ENCODE measurements at regions not wholly inside any gene's neighbourhood (a gene's known extent, or its start where the extent isn't known, plus 50 kb on each side); places are given as distances from the start of the nearest gene placed in this dataset.

DNA sequence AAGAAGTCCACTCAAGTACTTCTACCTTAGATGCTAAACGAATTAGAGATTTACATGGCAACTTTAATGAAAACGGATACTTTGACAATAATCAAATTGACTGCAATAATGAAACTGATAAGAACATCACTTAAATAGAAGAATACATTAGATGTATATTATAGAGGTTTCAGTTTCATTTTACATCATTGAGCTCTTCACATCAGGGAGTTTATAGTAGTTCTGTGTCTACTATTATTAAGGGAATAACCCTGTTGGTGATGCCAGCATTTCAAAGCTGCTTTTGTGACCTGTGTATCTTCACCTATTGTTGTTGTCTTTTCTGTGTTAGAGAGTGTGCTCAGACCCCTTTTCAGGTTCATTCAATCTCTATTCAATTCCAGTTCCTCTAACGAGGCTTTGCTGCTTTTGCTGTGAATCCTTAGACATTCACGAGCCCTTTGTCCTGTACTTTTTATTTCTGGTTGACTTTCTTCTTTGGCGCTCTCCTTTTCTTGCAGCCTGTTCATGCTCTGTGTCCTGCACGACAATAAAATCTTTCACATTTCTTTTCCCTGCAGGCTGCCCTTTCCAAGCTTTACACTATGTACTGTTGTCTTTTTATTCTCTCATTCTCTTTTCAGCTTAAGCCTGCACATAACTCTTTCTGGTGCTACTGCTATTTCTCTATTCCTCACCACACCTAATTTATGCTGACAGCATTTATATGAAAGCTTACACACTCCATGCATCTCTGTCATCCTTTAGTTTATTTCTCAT lies 232.1 kb downstream of the CPE start:
- no peak for DNase-seq (ENCODE audit: low spot score)

DNA sequence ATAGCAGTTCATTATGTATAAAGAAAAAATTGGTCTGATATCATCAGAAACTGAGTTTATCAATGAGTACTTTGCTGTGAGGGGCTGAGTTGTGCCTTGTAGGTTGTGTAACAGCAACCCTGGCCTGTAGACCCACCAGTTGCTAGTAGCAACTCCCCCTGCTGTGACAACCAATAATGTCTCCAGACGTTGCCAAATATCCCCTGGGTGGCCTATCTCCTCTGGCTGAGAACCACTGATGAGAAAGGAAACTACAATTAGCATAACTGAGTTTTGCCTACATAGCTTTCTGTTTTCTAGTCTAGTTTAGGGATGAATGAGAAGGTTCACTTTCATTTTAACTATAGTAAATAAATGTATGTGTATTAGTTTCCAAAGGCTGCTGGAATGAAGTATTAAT lies 234.1 kb downstream of the CPE start:
- no peak for DNase-seq (ENCODE audit: low spot score)

DNA sequence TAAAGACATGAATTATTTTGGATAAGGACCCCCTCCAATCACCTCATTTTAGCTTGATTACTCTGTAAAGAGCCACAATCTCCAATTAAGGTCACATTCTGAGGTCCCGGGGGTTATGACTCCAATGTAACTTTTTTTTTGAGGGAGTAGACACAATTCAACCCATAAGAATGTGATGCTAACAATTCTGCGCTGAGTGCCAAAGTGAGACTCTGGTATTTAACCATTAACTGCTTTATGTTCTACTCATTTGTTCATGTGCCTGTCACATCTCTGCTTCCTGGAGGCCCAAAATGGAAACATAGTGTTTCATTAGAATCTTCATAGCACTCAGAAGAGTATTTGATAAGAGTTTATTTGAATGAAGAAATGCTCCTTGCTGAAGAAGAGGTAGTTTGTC lies 234.8 kb downstream of the CPE start:
- DNase-seq (ENCODE audit: low spot score), result no peak

DNA sequence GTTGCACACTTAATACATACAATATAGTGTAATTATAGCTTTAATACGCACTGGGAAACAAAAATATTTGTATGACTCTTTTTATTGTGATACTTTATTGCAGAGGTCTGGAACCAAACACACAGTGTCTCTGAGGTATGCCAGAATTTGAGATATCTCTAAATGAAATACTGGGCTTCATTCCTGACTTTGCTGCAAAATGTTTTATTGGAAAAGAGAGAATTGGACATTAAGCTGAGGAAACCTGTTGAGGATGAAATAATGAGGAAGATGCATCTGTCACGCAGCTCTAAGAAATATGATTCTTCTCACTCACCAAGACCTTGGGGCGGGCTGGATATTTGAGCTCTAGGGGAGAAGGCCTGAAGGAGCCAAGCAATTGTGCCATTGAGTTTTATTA lies 242.1 kb downstream of the CPE start:
- no peak for DNase-seq (ENCODE audit: low spot score)

DNA sequence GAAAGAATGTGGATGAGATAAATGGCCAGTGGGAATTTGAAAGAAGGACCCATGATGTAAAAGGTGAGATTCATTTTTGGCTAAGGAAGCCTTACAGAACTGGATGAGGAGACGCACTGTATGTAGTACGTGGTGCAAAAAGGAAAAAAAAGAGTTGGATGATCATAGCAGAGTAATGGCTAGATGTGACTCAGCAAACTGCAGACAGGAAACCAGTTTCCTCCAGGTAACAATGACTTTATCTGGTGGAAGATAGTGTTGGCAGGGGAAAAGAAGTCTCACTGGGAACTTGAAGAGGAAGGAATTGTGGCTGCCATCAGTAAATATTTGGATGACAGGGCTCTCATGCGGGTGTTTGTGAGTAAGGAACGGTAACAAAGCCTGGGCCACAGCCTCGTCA lies 243.2 kb downstream of the CPE start:
- no peak for DNase-seq (ENCODE audit: low spot score)

DNA sequence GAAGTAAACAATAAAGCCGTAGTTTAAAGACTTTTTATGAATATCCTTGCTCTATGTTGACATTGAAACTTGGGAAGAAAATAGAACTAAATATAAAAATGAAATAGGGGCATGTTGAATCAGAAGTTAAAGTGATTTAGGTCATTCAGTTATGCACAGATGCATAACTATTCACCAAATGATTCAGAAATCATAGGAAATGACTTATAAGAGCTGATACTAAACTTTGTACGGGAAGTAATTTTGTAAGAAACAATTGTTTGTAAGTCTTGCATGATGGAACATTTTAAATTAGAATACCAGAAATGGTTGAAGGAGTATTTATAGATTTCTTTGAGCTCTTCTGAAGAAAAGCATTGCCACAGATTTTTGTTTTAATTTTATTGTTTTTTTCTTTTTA lies 246.5 kb downstream of the CPE start:
- DNase-seq (ENCODE audit: low spot score), result no peak

DNA sequence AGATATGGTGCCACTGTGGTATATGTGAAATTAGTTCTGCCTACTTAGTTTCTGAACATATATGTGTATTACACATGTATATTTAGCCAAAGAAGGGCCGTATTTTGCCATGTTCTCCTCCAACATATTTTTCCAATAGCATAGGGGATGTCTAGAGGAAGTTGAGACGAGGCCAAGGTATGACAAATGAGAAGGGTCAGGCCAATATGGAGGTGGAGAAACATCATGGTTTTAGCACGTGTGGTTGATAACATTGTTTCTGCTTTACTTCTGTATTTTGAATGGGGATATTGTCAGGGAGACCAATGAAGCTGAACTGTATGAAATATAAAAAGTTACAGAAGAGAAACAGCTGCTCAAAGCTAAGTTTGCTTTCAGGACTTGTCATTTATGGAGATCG lies 246.7 kb upstream of the TLL1 start:
- DNase-seq (ENCODE audit: low spot score), result no peak

DNA sequence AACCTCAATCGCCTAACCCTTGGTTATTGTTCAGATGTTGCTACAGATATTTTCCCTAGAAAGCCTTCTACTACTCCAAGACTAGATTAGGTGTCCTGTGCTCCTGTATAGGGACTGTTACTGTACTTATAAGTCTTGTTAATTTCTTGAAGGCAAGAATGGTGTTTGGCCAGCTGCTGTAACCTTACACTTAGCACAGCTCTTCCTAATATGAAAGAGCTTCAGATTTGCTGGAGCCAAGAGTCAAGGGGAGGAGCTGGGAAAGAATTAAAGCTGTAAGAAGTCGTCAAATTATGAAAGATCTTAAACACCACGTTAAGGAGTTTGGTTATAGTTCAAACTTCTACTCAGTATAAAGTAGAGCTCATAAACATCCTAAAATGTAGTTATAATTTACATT lies 245.9 kb upstream of the TLL1 start:
- DNase-seq (ENCODE audit: low spot score), result no peak

DNA sequence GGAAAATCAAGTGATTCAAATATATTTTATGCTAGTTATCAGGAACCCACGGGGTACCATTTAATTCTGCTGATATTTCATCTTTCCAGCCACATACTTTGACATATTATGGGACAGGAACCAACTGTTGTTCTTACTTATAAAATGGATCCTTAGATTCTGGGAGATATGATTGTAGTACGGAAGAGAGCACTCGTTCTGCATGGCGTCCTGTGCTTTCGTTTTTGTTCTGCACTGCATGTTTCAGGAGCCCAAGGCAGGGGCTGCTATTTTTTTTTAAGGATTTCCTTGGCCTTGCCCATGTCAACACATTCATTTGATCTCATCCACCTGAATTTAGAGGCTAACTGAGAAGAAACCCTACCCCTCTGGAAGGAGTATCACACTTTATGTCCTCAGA lies 245.5 kb upstream of the TLL1 start:
- no peak for DNase-seq (ENCODE audit: low spot score)

DNA sequence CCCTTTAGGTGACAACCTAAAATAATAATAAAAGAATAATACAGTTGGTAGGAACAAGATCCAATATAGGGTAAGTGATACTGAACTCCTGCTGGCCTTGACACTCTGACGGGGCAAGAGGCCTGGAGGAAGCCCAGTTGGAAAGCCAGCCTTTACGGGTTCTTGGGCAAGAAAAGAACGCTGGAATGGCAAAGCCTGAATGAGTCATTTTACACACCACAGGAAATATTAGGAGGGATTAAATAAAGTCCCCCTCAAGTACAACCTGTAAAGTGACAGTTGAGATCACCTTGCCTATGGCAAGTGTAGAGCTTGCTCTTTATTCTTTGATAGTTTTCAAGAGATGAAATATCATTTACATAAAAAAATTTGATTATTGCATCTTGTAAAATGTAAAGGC lies 244.5 kb upstream of the TLL1 start:
- no peak for DNase-seq (ENCODE audit: low spot score)

DNA sequence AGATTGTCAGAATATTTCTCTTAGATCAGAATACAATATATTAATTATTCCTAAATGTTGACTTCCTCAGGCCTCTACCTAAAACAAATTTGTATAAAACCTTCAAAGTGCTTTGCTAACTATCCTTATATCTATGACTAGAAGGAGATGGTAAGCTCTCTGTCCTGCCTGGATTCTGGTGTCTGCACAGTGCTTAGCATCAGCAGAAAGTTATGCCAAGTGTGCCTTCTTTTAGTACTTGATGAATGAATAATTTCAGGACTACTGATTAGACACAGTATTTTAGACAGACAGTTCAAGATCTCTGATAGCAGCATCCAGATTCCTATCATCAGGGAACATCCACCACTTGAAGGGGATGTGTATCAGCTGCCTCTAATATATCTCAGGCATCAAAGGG lies 242.4 kb upstream of the TLL1 start:
- no peak for DNase-seq (ENCODE audit: low spot score)

DNA sequence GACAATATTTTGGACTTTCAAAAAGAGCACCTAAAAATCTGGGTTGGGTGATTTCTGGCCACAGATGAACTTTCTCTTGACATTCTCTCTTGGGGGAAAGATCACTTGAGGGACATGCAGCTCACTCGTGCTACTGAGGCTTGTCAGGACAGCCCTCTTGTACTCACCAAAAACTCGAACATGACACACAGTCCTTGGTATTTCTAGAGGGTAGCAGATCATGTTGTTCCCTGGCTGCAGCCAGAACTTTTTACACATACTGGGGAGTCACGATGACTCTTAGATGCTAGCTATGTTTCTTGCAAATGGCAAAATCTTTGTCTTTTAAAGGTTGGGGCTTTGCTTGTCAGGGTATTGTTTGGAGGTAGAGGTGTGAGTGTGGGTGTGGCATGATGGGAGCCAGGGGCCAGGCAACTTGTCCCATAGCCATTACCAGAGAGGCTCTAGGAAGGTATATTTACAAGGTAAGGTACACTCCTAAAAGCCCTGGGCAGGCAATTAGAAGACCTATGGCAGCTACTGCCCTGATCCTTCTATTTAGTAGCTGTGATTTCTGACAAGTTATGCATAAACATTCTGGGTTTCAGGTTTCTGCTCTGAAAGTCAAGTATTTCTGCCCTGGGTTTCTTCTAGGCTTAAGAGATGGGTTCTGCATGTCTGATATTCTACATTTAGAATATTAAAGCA lies 241.7 kb upstream of the TLL1 start:
- DNase-seq (ENCODE audit: low spot score), result no peak

DNA sequence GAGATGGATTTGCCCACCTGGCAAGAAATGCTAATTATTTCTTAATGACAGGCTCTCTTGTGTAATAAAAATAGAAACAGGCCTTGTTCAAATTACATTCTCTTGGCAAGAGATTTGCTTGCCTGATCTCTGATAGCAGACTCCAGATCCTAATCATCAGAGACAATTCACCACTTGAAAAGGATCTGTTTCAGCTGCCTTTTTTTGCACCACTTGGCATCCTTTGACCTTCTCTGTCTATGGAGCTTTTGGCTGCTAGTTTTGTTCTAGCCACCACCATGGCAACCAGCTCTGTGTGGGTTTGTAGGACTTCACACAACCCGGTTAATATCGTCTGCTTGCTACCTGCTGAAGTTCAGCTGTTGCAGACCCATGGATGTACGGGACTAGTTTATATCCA lies 241.1 kb upstream of the TLL1 start:
- DNase-seq (ENCODE audit: low spot score), result no peak

DNA sequence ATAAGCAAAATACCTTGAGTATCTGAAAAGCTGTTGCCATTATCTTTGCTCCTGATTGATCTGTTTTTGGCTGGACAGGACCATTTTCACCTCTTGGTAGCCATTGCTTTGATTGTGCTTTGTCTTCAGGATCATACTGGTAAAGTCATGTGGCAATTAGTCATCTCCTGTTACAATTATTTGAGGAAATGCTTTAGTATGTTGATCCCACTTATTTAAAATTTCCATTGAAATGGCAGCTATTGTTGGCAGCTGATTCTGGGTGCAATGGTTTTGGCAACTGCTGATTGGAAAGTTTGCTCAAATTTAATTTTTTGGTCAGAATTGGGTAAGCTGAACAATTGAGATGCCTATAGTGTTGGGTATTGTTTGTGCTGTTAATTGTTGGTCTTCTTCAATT lies 238.3 kb upstream of the TLL1 start:
- no peak for DNase-seq (ENCODE audit: low spot score)

DNA sequence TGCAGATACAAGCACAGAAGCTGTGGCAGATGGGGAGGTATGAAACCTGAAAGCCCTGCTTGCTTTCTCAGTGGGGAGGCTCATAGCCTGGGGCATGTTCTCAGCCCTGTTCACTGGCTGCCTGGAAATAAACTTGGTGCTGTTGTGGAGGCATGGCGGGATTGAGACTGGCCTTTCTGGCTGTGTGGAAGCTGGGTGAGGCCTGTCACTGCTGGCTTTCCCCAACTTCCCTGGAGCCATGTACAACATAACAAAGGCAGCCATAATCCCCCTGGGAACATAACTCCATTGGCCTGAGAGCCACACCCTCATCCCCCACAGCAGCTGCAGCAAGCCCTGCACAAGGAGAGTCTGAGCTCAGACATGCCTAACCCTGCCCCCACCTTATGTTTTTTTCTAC lies 237.7 kb upstream of the TLL1 start:
- DNase-seq (ENCODE audit: low spot score), result no peak

DNA sequence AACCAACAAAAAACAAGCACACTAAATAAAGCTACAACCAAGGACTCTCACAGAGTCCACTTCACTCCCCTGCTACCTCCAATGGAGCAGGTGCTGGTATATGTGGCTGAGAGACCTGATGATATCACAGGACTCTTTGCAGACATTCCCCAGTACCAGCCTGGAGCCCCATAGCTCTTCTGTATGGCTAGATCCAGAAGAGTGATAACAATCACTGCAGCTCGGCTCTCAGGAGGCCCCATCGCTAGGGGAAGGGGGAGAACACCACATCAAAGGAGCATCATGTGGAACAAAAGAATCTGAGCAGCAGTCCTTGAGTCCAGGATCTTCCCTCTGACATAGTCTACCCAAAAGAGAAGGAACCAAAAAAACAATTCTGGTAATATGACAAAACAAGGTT lies 237.1 kb upstream of the TLL1 start:
- DNase-seq (ENCODE audit: low spot score), result no peak

DNA sequence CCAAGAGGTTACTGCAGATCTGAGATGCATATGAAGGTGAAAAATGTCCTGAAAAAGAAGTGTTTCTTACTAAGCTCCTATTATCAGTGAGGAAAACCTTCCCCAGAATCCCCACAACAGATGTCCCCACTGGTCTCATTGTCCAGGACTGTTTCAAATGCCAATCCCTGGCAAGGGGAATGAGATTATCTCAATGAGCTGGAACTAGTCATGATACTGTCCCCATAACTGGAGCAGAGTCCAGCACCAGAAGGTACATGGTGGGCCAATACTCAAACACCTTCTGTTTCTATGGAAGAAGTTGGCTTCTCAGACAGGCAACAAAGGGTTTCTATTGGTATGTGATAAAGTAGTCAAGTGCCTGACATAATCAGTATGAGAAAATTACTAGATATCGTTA lies 221.1 kb upstream of the TLL1 start:
- no peak for DNase-seq (ENCODE audit: low spot score)

DNA sequence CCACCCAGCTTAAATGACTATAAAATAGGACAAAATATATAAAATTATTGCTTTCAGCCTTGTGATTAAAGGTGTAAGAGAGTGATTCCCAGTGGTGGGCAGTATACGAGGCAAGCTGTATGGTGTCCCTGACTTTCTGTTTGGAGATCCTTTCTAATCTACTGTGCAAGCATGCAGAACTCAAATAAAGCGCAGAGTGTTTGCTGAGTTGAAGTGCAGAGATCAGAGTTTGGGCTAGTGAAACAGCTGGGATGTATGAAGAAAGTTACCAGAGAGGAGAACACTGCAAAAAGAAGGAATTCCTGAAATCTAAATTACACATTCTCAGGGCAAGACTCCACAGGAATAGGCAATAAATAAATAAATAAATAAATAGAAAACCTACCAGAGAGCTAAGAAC lies 218.5 kb upstream of the TLL1 start:
- DNase-seq (ENCODE audit: low spot score), result no peak

DNA sequence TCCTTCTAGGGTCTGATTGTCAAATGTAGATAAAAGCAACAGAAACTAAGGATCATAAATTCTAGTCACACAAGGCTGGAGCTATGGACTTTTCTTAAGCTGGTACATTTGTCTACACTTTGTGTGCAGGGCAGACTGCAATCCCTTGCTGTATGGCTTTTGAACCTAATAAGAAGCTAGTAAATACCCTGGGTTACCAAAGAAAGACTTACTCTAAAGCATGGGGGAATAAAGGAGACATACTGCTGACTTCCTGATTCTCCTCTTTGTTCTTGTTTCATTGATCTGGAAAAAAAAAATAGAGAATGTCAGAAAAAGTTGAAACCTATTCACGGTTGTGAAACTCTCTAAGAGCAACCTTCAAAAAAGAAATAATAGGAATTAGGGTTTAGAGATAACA lies 216.6 kb upstream of the TLL1 start:
- no peak for DNase-seq (ENCODE audit: low spot score)

DNA sequence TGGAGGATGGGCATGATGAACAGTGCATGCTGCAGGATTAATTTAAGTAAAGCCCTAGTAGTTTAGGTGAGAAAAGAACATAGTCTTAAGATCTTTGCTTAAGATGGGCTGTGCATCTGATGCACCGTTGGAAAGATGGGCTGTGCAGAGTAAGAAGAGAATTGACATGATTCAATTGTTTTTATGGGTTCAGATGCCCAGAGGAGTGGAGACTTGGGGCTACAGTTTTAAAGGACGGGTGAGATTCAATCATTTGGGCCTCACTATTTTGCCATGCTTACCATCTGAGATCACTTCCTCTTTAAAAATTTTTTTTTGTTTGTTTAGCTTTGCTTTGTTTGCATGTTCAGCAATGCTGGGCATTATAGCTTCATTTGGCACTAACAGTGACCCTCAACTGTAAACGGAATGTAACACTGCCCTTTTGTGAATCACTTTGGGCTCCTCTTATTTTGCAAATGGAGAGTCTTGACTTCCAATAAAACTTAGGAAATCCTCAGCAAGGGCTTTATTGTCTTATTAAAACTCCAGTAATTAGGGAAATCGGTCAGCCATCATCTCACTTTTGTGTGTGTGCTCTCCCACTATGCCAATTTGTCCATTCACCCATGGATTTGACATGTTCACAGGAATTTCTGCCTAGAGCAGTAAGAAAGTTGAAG lies 216.1 kb upstream of the TLL1 start:
- no peak for DNase-seq (ENCODE audit: low spot score)

DNA sequence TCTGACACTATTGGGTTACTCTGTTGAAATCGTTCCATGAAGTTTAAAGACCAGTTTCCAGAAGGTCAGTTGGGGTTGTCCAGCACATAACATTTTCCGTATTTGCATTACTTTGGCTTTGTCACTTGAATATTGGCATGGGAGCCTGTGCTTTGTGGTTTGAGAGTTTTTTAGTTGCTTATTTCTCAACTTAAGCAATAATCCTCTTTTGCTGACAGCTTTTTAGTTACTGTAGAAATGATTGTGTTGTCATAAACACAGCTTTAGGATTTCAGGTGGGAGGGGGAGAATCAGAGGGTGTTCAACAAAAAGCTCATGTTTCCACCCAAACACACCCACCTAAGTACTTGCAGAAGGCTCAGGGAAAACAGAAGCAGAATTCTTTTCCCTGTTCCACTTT lies 210.7 kb upstream of the TLL1 start:
- no peak for DNase-seq (ENCODE audit: low spot score)

DNA sequence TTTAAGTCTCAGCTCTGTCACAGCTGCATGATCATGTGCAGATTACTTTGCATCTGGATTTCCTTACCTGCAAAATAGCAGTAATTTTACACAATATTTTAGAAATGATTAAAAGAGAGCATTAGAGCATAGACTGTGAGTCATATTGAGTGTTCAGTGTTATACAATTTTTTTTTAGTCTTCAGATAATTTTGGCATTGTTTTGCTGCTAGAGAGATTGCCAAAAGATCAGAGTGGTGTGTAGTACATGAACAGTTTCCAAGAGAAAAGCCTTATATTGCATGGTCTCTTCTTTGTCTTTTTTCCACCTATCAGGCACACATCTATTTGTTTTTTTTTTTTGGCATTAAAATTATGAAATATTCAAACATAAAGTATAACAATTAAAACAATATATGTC lies 209.6 kb upstream of the TLL1 start:
- DNase-seq (ENCODE audit: low spot score), result no peak

DNA sequence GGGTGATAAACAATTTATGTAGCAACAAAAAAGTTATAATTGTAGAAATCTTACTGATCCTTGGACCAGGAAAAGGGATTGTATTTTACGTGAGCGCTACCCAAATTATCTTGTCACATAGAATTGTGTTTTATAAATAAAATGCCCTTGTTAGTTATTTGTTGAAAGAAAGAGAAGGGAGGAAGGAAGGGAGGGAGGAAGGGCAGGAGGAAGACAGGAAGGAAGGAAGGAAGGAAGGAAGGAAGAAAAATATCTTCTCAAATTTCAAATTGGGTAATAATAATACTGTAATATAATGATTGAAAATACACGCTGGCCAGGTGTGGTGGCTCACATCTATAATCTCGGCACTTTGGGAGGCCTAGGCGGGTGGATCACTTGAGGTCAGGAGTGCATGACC lies 206.2 kb upstream of the TLL1 start:
- no peak for DNase-seq (ENCODE audit: low spot score)

DNA sequence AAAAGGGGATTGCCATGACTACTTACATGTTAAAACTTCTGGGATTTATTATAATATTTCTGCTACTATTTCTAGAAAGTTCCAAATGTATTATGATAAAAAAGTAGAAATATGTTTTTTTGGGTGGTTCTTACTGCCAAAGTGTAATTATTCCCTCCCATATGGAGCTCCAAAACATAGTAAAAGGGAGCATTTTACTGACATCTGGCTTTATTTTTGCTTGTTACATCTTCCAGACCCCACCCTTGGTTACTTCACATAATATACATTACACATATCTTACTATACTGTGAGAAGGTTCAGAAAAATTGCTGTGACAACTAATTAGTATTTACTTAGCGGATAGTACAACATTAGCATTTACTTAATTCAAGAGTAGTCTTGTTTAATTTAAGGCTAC lies 205.1 kb upstream of the TLL1 start:
- no peak for DNase-seq (ENCODE audit: low spot score)

All from RKO (cell line).